Stromal cell of bone marrow (primary cell): ENCODE measurements at regions not wholly inside any gene's neighbourhood (a gene's known extent, or its start where the extent isn't known, plus 50 kb on each side); places are given as distances from the start of the nearest gene placed in this dataset.
A peak's percentile ranks its signal among the peaks of the same experiment; 100 is the strongest.
"Not testable (repeated sequence)": the region's sequence is repeated elsewhere in the genome, so short reads cannot be mapped to it uniquely, and the experiment has no call there.

Experiments used
- DNase-seq: peaks from one replicate; pipeline ENCODE4 v3.0.0-alpha.2; 2012; ENCODE audit warnings: low read depth

GRCh38 chr14:85156319-85156718, 373.6 kb upstream of the FLRT2 start:
- DNase-seq, result no peak

GRCh38 chr14:85159726-85160125, 370.2 kb upstream of the FLRT2 start:
- DNase-seq, result no peak

GRCh38 chr14:85165094-85165493, 364.9 kb upstream of the FLRT2 start:
- no peak for DNase-seq

GRCh38 chr14:85169381-85169780, 360.6 kb upstream of the FLRT2 start:
- no peak for DNase-seq

GRCh38 chr14:85172290-85172689, 357.7 kb upstream of the FLRT2 start:
- DNase-seq, result no peak

GRCh38 chr14:85172889-85173477, 357.0 kb upstream of the FLRT2 start:
- no peak for DNase-seq

- DNase-seq, result peak; percentile 48
Measured at GRCh38 chr14:85175556-85175955, 354.4 kb upstream of the FLRT2 start.

- DNase-seq, result no peak
Measured at GRCh38 chr14:85178864-85179263, 351.1 kb upstream of the FLRT2 start.

- no peak for DNase-seq
Measured at GRCh38 chr14:85180876-85181275, 349.1 kb upstream of the FLRT2 start.

- DNase-seq, result no peak
Measured at GRCh38 chr14:85182282-85182681, 347.7 kb upstream of the FLRT2 start.

GRCh38 chr14:85186082-85186481, 343.9 kb upstream of the FLRT2 start:
- no peak for DNase-seq

GRCh38 chr14:85187521-85187920, 342.4 kb upstream of the FLRT2 start:
- no peak for DNase-seq

GRCh38 chr14:85188836-85189235, 341.1 kb upstream of the FLRT2 start:
- DNase-seq, result no peak

- DNase-seq, result not testable (repeated sequence)
Measured at GRCh38 chr14:85189253-85189652, 340.7 kb upstream of the FLRT2 start.

GRCh38 chr14:85190251-85190650, 339.7 kb upstream of the FLRT2 start:
- DNase-seq, result no peak

GRCh38 chr14:85191986-85192385, 338.0 kb upstream of the FLRT2 start:
- DNase-seq, result no peak

GRCh38 chr14:85195872-85196477, 334.0 kb upstream of the FLRT2 start:
- no peak for DNase-seq

- DNase-seq, result no peak
Measured at GRCh38 chr14:85198001-85198400, 331.9 kb upstream of the FLRT2 start.

- no peak for DNase-seq
Measured at GRCh38 chr14:85205875-85206274, 324.1 kb upstream of the FLRT2 start.

GRCh38 chr14:85214471-85214870, 315.5 kb upstream of the FLRT2 start:
- DNase-seq, result no peak

GRCh38 chr14:85217412-85217811, 312.5 kb upstream of the FLRT2 start:
- DNase-seq, result no peak

- DNase-seq, result no peak
Measured at GRCh38 chr14:85218982-85219381, 311.0 kb upstream of the FLRT2 start.

- no peak for DNase-seq
Measured at GRCh38 chr14:85221832-85222231, 308.1 kb upstream of the FLRT2 start.

- DNase-seq, result no peak
Measured at GRCh38 chr14:85222341-85222740, 307.6 kb upstream of the FLRT2 start.
